Panc1 (cell line): ENCODE measurements at regions not wholly inside any gene's neighbourhood (a gene's known extent, or its start where the extent isn't known, plus 50 kb on each side); places are given as distances from the start of the nearest gene placed in this dataset.

Source experiments
- TF ChIP-seq, protein P1 (sequence below): fragments of 450-650 bp; IDR thresholded peaks from 2 replicates; pipeline ENCODE4 v1.5.1; 2017; ENCODE audit warnings: mild to moderate bottlenecking
- TF ChIP-seq, protein P2 (sequence below), 2 experiments: IDR thresholded peaks; 2 replicates each; pipeline ENCODE4 v1.6.1; 2011 to 2012; ENCODE audit warnings: low read depth in 2 of 2, control low read depth in 1 of 2, low read length in 1 of 2, mild to moderate bottlenecking in 1 of 2, moderate library complexity in 1 of 2; ENCODE audit not compliant: insufficient read depth in 1 of 2

GRCh38 chr22:27139935-27140511 lies 482.6 kb downstream of the MIAT start:
- TF ChIP-seq, protein P1, sequence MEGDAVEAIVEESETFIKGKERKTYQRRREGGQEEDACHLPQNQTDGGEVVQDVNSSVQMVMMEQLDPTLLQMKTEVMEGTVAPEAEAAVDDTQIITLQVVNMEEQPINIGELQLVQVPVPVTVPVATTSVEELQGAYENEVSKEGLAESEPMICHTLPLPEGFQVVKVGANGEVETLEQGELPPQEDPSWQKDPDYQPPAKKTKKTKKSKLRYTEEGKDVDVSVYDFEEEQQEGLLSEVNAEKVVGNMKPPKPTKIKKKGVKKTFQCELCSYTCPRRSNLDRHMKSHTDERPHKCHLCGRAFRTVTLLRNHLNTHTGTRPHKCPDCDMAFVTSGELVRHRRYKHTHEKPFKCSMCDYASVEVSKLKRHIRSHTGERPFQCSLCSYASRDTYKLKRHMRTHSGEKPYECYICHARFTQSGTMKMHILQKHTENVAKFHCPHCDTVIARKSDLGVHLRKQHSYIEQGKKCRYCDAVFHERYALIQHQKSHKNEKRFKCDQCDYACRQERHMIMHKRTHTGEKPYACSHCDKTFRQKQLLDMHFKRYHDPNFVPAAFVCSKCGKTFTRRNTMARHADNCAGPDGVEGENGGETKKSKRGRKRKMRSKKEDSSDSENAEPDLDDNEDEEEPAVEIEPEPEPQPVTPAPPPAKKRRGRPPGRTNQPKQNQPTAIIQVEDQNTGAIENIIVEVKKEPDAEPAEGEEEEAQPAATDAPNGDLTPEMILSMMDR, result no peak
- TF ChIP-seq, protein P2, sequence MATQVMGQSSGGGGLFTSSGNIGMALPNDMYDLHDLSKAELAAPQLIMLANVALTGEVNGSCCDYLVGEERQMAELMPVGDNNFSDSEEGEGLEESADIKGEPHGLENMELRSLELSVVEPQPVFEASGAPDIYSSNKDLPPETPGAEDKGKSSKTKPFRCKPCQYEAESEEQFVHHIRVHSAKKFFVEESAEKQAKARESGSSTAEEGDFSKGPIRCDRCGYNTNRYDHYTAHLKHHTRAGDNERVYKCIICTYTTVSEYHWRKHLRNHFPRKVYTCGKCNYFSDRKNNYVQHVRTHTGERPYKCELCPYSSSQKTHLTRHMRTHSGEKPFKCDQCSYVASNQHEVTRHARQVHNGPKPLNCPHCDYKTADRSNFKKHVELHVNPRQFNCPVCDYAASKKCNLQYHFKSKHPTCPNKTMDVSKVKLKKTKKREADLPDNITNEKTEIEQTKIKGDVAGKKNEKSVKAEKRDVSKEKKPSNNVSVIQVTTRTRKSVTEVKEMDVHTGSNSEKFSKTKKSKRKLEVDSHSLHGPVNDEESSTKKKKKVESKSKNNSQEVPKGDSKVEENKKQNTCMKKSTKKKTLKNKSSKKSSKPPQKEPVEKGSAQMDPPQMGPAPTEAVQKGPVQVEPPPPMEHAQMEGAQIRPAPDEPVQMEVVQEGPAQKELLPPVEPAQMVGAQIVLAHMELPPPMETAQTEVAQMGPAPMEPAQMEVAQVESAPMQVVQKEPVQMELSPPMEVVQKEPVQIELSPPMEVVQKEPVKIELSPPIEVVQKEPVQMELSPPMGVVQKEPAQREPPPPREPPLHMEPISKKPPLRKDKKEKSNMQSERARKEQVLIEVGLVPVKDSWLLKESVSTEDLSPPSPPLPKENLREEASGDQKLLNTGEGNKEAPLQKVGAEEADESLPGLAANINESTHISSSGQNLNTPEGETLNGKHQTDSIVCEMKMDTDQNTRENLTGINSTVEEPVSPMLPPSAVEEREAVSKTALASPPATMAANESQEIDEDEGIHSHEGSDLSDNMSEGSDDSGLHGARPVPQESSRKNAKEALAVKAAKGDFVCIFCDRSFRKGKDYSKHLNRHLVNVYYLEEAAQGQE (IDR thresholded peaks at IDR 0.05; ENCODE audit: insufficient read depth in 1 of 2, low read depth in 2 of 2, low read length in 1 of 2), result no peak
